Posterior vena cava (tissue), 2 donors: ENCODE measurements at regions not wholly inside any gene's neighbourhood (a gene's known extent, or its start where the extent isn't known, plus 50 kb on each side); places are given as distances from the start of the nearest gene placed in this dataset.

Source experiments
- DNase-seq: peaks from one replicate; pipeline ENCODE4 v3.0.0-alpha.2; 2020; ENCODE audit warnings: low spot score
- intact Hi-C, 2 donors: fragments of 100-400 bp; cut with DNase I; formaldehyde crosslinking; loops; one replicate each; pipeline versions ENCODE4 v1.14.1 to v1.14.2; 2022 to 2023
- donor health status: DM: yes; HTN: yes; CAD: no.
- donor health status: DM: yes; HTN: yes; CAD: no.

DNA sequence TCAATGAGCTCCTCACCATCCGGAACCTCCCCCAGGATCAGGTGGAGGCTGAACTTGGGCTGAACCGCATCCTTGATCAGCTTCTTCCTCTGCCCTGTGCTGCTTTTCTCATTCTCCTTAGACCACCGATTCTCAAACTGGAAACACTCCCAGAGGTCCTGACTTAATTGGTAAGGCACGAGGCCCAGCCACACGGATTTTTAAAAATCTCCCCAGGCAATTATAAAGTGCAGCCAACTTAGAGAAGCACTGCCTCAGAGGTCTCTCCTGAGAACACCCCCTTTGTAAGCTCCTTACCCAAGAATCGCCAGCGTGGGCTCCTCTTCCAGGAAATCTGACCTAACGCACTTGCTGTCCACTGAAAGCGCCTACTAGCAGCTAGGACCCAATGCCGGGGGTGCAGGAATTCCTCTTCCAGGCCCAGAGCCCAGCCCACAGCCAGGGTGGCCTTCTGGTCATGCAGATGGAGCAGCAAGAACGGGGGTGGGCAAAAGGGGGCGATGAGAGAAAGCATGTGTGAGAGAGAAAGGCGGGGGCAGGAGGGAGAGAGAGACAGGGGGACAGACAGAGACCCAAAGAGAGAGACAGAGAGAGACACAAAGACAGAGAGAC lies 66.9 kb upstream of the CACNA1A start:
- intact Hi-C loops, result no loop called here
- DNase-seq, result no peak

- intact Hi-C loops, result no loop called here
- no peak for DNase-seq
These were observed 55.2 kb upstream of the CACNA1A start for GRCh38 chr19:13561461-13561860.

GRCh38 chr19:13557756-13558398 lies 51.6 kb upstream of the CACNA1A start:
- intact Hi-C loops, result no loop called here
- DNase-seq, result no peak

- no peak for DNase-seq
- intact Hi-C loops, result no loop called here
These were observed 50.3 kb upstream of the CACNA1A start for GRCh38 chr19:13556552-13556951.
